Vagina (tissue), 2 donors: ENCODE measurements at regions not wholly inside any gene's neighbourhood (a gene's known extent, or its start where the extent isn't known, plus 50 kb on each side); places are given as distances from the start of the nearest gene placed in this dataset.
A peak's percentile ranks its signal among the peaks of the same experiment; 100 is the strongest.

Experiments used
- DNase-seq, 2 donors: peaks; one replicate each; pipeline ENCODE4 v3.0.0-alpha.2; 2017; ENCODE audit errors: extremely low spot score in 2 of 2
- H3K27ac ChIP-seq: fragments of 200-600 bp; sonication (generic); one replicate; pipeline ENCODE4 v1.5.1; 2019
- H3K27me3 ChIP-seq: fragments of 200-600 bp; sonication (generic); one replicate; pipeline ENCODE4 v1.5.1; 2019
- H3K36me3 ChIP-seq, 2 donors: fragments of 200-600 bp; sonication (generic); one replicate each; pipeline ENCODE4 v1.5.1; 2017 to 2019
- H3K4me1 ChIP-seq: fragments of 200-600 bp; sonication (generic); one replicate; pipeline ENCODE4 v1.5.1; 2019
- H3K4me3 ChIP-seq, 2 donors: fragments of 200-600 bp; sonication (generic); 1 replicate in 1 of 2; 2 replicates in 1 of 2; pipeline ENCODE4 v1.5.1; 2016 to 2019
- H3K9me3 ChIP-seq: fragments of 200-600 bp; sonication (generic); one replicate; pipeline ENCODE4 v1.5.1; 2019
- CTCF ChIP-seq, 3 experiments: fragments of 450-650 bp in 2 of 3; fragments of 200-600 bp in 1 of 3; sonication (generic) in 1 of 3; IDR thresholded peaks; one replicate each; pipeline ENCODE4 v1.5.1; 2017 to 2019; ENCODE audit warnings: antibody characterized with exemption in 3 of 3, mild to moderate bottlenecking in 2 of 3, moderate library complexity in 2 of 3
- POLR2A ChIP-seq, 2 donors: fragments of 450-650 bp; IDR thresholded peaks; one replicate each; pipeline ENCODE4 v1.6.1; 2017; ENCODE audit warnings: antibody characterized with exemption in 2 of 2, mild to moderate bottlenecking in 2 of 2, moderate library complexity in 2 of 2
- POLR2AphosphoS5 ChIP-seq, 2 donors: sonication (generic); formaldehyde crosslinking; IDR thresholded peaks; one replicate each; pipeline ENCODE4 v1.9.0; 2017; ENCODE audit warnings: antibody characterized with exemption in 2 of 2, mild to moderate bottlenecking in 2 of 2, low read depth in 1 of 2; ENCODE audit not compliant: insufficient read depth in 1 of 2
- intact Hi-C: fragments of 100-400 bp; cut with DNase I; formaldehyde crosslinking; loops from one replicate; pipeline ENCODE4 v1.15.1; 2023

- intact Hi-C loops = no loop called here
- DNase-seq = no peak
- TF ChIP-seq POLR2AphosphoS5 (IDR thresholded peaks at IDR 0.05; ENCODE audit: insufficient read depth in 1 of 2, low read depth in 1 of 2) = no peak
- no peak overlapping the region for H3K27ac ChIP-seq
- H3K9me3 ChIP-seq = no peaks in the 10 kb centered on the region
- no peak overlapping the region for H3K4me3 ChIP-seq
- no peaks in the 10 kb centered on the region for H3K4me1 ChIP-seq
- no peaks in the 10 kb centered on the region for H3K27me3 ChIP-seq
- H3K36me3 ChIP-seq = no peaks in the 10 kb centered on the region
These were observed 146.1 kb upstream of the VANGL1 start for GRCh38 chr1:115495625-115496024.

GRCh38 chr1:115495111-115495510 is 146.7 kb upstream of the VANGL1 start:
- Histone ChIP-seq H3K27ac (no peak overlapping the region), H3K4me1 (no peaks in the 10 kb centered on the region), H3K4me3 (no peak overlapping the region), H3K36me3 (no peaks in the 10 kb centered on the region), H3K27me3 (no peaks in the 10 kb centered on the region), H3K9me3 (no peaks in the 10 kb centered on the region)
- TF ChIP-seq POLR2AphosphoS5 (IDR thresholded peaks at IDR 0.05; ENCODE audit: insufficient read depth in 1 of 2, low read depth in 1 of 2) = no peak
- no peak for TF ChIP-seq CTCF (IDR thresholded peaks at IDR 0.05)
- no peak for TF ChIP-seq POLR2A (IDR thresholded peaks at IDR 0.05)
- DNase-seq = peak in 1 of 2 donors; percentile 93
- intact Hi-C loops = no loop called here

GRCh38 chr1:115493834-115494233 is 147.9 kb upstream of the VANGL1 start:
- intact Hi-C loops = no loop called here
- Histone ChIP-seq H3K9me3 (no peaks in the 10 kb centered on the region), H3K4me1 (no peaks in the 10 kb centered on the region), H3K36me3 (no peaks in the 10 kb centered on the region), H3K4me3 (no peak overlapping the region), H3K27ac (no peak overlapping the region), H3K27me3 (no peaks in the 10 kb centered on the region)
- TF ChIP-seq CTCF (IDR thresholded peaks at IDR 0.05) (no peak), POLR2AphosphoS5 (IDR thresholded peaks at IDR 0.05; ENCODE audit: insufficient read depth in 1 of 2, low read depth in 1 of 2) (no peak), POLR2A (IDR thresholded peaks at IDR 0.05) (no peak)
- DNase-seq = peak in 1 of 2 donors; percentile 85

- Histone ChIP-seq H3K27ac (no peak overlapping the region), H3K9me3 (no peaks in the 10 kb centered on the region), H3K36me3 (no peaks in the 10 kb centered on the region), H3K27me3 (no peaks in the 10 kb centered on the region), H3K4me1 (no peaks in the 10 kb centered on the region), H3K4me3 (no peak overlapping the region)
- TF ChIP-seq POLR2AphosphoS5 (IDR thresholded peaks at IDR 0.05; ENCODE audit: insufficient read depth in 1 of 2, low read depth in 1 of 2) (no peak), CTCF (IDR thresholded peaks at IDR 0.05) (no peak), POLR2A (IDR thresholded peaks at IDR 0.05) (no peak)
- no peak for DNase-seq
- intact Hi-C loops = no loop called here
These were observed 148.9 kb upstream of the VANGL1 start for GRCh38 chr1:115492880-115493279.

- TF ChIP-seq CTCF (IDR thresholded peaks at IDR 0.05) (no peak), POLR2A (IDR thresholded peaks at IDR 0.05) (no peak), POLR2AphosphoS5 (IDR thresholded peaks at IDR 0.05; ENCODE audit: insufficient read depth in 1 of 2, low read depth in 1 of 2) (no peak)
- intact Hi-C loops = no loop called here
- no peak overlapping the region for H3K4me3 ChIP-seq
- H3K9me3 ChIP-seq = no peaks in the 10 kb centered on the region
- DNase-seq = peak in 1 of 2 donors; percentile 91
- H3K4me1 ChIP-seq = no peaks in the 10 kb centered on the region
- no peaks in the 10 kb centered on the region for H3K27me3 ChIP-seq
- H3K36me3 ChIP-seq = no peaks in the 10 kb centered on the region
- H3K27ac ChIP-seq = no peak overlapping the region
These were observed 149.7 kb upstream of the VANGL1 start for GRCh38 chr1:115492019-115492595.
